Transverse colon (tissue), 4 donors: ENCODE measurements at regions not wholly inside any gene's neighbourhood (a gene's known extent, or its start where the extent isn't known, plus 50 kb on each side); places are given as distances from the start of the nearest gene placed in this dataset.

Experiments
- DNase-seq: peaks from one replicate; pipeline ENCODE4 v3.0.0-alpha.2; 2019
- H3K27ac ChIP-seq, 4 donors: fragments of 200-600 bp; sonication (generic); 2 replicates each; pipeline ENCODE4 v1.5.1; 2016 to 2018; ENCODE audit warnings: inconsistent platforms in 4 of 4
- H3K27me3 ChIP-seq: fragments of 200-600 bp; sonication (generic); 2 replicates; pipeline ENCODE4 v1.5.1; 2017; ENCODE audit warnings: inconsistent platforms
- H3K36me3 ChIP-seq, 4 donors: fragments of 200-600 bp; sonication (generic); 2 replicates each; pipeline ENCODE4 v1.5.1; 2017 to 2019; ENCODE audit warnings: inconsistent platforms in 4 of 4
- H3K4me1 ChIP-seq, 4 donors: fragments of 200-600 bp; sonication (generic); 2 replicates each; pipeline ENCODE4 v1.5.1; 2017 to 2020; ENCODE audit warnings: inconsistent platforms in 4 of 4
- H3K4me3 ChIP-seq, 4 donors: fragments of 200-600 bp; sonication (generic); 1 replicate in 1 of 4; 2 replicates in 3 of 4; pipeline versions ENCODE4 v1.5.1 to v1.6.1; 2017 to 2019; ENCODE audit warnings: inconsistent platforms in 4 of 4
- H3K9me3 ChIP-seq, 2 donors: fragments of 200-600 bp; sonication (generic); 2 replicates each; pipeline ENCODE4 v1.5.1; 2017 to 2019; ENCODE audit warnings: inconsistent platforms in 2 of 2
- CTCF ChIP-seq, 5 experiments: fragments of 200-600 bp in 3 of 5; fragments of 450-650 bp in 2 of 5; sonication (generic) in 3 of 5; IDR thresholded peaks; 1 replicate in 2 of 5; 2 replicates in 3 of 5; pipeline ENCODE4 v1.5.1; 2016 to 2017; ENCODE audit warnings: antibody characterized with exemption in 5 of 5, inconsistent platforms in 3 of 5, mild to moderate bottlenecking in 2 of 5, moderate library complexity in 1 of 5
- EP300 ChIP-seq: sonication (generic); formaldehyde crosslinking; IDR thresholded peaks from one replicate; pipeline ENCODE4 v1.6.1; 2017; ENCODE audit warnings: antibody characterized with exemption, low read depth
- POLR2A ChIP-seq: fragments of 450-650 bp; IDR thresholded peaks from one replicate; pipeline ENCODE4 v1.6.1; 2016; ENCODE audit warnings: antibody characterized with exemption, mild to moderate bottlenecking, moderate library complexity
- POLR2AphosphoS5 ChIP-seq, 3 donors: sonication (generic); formaldehyde crosslinking; IDR thresholded peaks; one replicate each; pipeline ENCODE4 v1.6.1; 2016; ENCODE audit warnings: antibody characterized with exemption in 3 of 3
- WGBS, 2 donors: methylation state at CpG; one replicate each; pipeline ENCODE4 v1.1.5; 2018; ENCODE audit warnings: low coverage in 1 of 2; 5-methylcytosine and 5-hydroxymethylcytosine counted together
- in situ Hi-C, 4 donors: fragments of 200-750 bp; cut with MboI; loops; one replicate each; pipeline versions ENCODE4 v1.15.0 to v1.15.1; 2017; ENCODE audit warnings: low sequenced_read_pairs in 3 of 4, low pct_ligation_motif_present in 1 of 4, low pct_unique_long_range_greater_than_20kb in 1 of 4
- intact Hi-C: fragments of 100-400 bp; cut with DNase I; formaldehyde crosslinking; loops from one replicate; pipeline ENCODE4 v1.15.1; 2023; ENCODE audit warnings: low total_unique reads

- no peak for DNase-seq
- Histone ChIP-seq H3K4me1 (no peaks in the 10 kb centered on the region), H3K27me3 (no peaks in the 10 kb centered on the region), H3K9me3 (no peaks in the 10 kb centered on the region), H3K27ac (no peak overlapping the region), H3K4me3 (no peak overlapping the region), H3K36me3 (no peaks in the 10 kb centered on the region)
- TF ChIP-seq EP300 (no peak), POLR2AphosphoS5 (IDR thresholded peaks at IDR 0.05) (no peak), POLR2A (no peak), CTCF (IDR thresholded peaks at IDR 0.05) (no peak)
- in situ Hi-C loops (no loop called here), intact Hi-C loops (no loop called here)
- WGBS, 2 donors: 75 to 87% methylated on average over 5 to 6 of the region's 6 CpGs
Measured at GRCh38 chr3:6229778-6230410, 631.0 kb upstream of the GRM7 start.

DNA sequence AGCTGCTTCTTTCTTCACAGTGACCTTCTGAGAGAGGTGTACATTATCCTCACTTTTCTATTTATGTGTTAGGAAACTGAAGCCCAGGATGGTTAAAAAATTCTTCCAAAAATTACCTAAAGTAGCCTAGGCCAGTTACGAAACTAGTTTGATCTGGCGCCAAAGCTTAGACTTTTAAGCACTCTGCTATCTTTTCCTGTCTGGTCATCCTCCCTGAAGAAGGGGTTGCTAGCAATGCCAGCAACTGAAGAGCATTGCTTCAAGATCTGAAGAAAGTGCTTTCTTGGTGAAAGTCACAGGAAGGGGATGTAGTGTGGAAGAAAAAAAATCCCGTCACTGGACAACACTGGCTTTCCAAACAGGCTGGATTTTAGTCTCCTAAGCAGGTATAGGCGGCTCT, 618.8 kb upstream of the GRM7 start:
- H3K27me3 ChIP-seq: no peaks in the 10 kb centered on the region
- DNase-seq: no peak
- no peaks in the 10 kb centered on the region for H3K9me3 ChIP-seq
- no peak overlapping the region for H3K27ac ChIP-seq
- intact Hi-C loops: no loop called here
- no peak overlapping the region for H3K4me3 ChIP-seq
- no peak for TF ChIP-seq EP300
- TF ChIP-seq POLR2A: no peak
- TF ChIP-seq POLR2AphosphoS5 (IDR thresholded peaks at IDR 0.05): no peak
- TF ChIP-seq CTCF (IDR thresholded peaks at IDR 0.05): no peak
- in situ Hi-C loops: no loop called here
- no peaks in the 10 kb centered on the region for H3K4me1 ChIP-seq
- H3K36me3 ChIP-seq: no peaks in the 10 kb centered on the region
- WGBS, 2 donors: 81 to 94% methylated on average over 4 of the region's 4 CpGs

DNA sequence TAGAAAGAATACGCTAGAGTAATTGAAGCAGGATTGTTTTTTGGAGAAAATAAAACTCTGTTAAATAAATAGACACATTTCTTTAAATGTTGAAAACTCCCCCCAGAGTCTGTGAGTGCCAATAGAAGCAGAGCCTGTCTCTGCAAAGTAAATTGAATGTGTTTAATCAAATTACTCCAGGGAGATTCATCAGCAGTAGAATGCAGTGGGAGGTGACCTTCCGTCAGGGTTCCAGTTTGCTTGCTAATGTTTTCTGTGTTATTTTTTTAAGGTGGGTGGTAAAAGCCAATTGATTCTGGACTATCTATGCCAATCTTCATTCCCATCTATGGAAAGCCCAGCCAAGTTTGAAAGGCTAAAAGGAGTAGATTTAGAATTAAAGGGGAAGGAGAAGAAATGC, 612.4 kb upstream of the GRM7 start:
- DNase-seq: no peak
- intact Hi-C loops: no loop called here
- Histone ChIP-seq H3K4me3 (no peak overlapping the region), H3K4me1 (no peaks in the 10 kb centered on the region), H3K27ac (no peak overlapping the region), H3K27me3 (no peaks in the 10 kb centered on the region), H3K9me3 (no peaks in the 10 kb centered on the region), H3K36me3 (no peaks in the 10 kb centered on the region)
- in situ Hi-C loops: no loop called here
- 40 to 86% methylated on average over 2 of the region's 2 CpGs for WGBS, 2 donors
- TF ChIP-seq POLR2AphosphoS5 (IDR thresholded peaks at IDR 0.05) (no peak), CTCF (IDR thresholded peaks at IDR 0.05) (no peak), EP300 (no peak), POLR2A (no peak)

- in situ Hi-C loops: no loop called here
- no peaks in the 10 kb centered on the region for H3K27me3 ChIP-seq
- H3K4me1 ChIP-seq: no peaks in the 10 kb centered on the region
- H3K36me3 ChIP-seq: no peaks in the 10 kb centered on the region
- H3K9me3 ChIP-seq: no peaks in the 10 kb centered on the region
- intact Hi-C loops: no loop called here
- TF ChIP-seq EP300 (no peak), POLR2AphosphoS5 (IDR thresholded peaks at IDR 0.05) (no peak), CTCF (IDR thresholded peaks at IDR 0.05) (no peak), POLR2A (no peak)
- H3K4me3 ChIP-seq: no peak overlapping the region
- DNase-seq: no peak
- 59 to 90% methylated on average over 3 of the region's 3 CpGs for WGBS, 2 donors
- no peak overlapping the region for H3K27ac ChIP-seq
Measured at GRCh38 chr3:6249679-6250078, 611.2 kb upstream of the GRM7 start.
